ENCODE measurements at regions not wholly inside any gene's neighbourhood (a gene's known extent, or its start where the extent isn't known, plus 50 kb on each side); places are given as distances from the start of the nearest gene placed in this dataset.

- DNase-seq, result no peak
Measured at GRCh38 chr5:93926831-93927620, 185.6 kb upstream of the POU5F2 start.

- no peak for DNase-seq
Measured at GRCh38 chr5:93925321-93925720, 183.9 kb upstream of the POU5F2 start.

- no peak for DNase-seq
Measured at GRCh38 chr5:93924628-93925027, 183.2 kb upstream of the POU5F2 start.

- DNase-seq, result no peak
Measured at GRCh38 chr5:93922551-93922950, 181.2 kb upstream of the POU5F2 start.

- no peak for DNase-seq
Measured at GRCh38 chr5:93921001-93921400, 179.6 kb upstream of the POU5F2 start.

- DNase-seq, result no peak
Measured at GRCh38 chr5:93916872-93917271, 175.5 kb upstream of the POU5F2 start.

GRCh38 chr5:93915142-93915553 lies 173.7 kb upstream of the POU5F2 start:
- no peak for DNase-seq

GRCh38 chr5:93911609-93912008 lies 170.2 kb upstream of the POU5F2 start:
- DNase-seq, result no peak

- DNase-seq, result no peak
Measured at GRCh38 chr5:93909356-93909755, 168.0 kb upstream of the POU5F2 start.

- no peak for DNase-seq
Measured at GRCh38 chr5:93904917-93905316, 163.5 kb upstream of the POU5F2 start.

GRCh38 chr5:93902288-93902687 lies 160.9 kb upstream of the POU5F2 start:
- no peak for DNase-seq

GRCh38 chr5:93899026-93899600 lies 157.7 kb upstream of the POU5F2 start:
- no peak for DNase-seq

GRCh38 chr5:93894601-93895354 lies 153.4 kb upstream of the POU5F2 start:
- DNase-seq, result no peak

- DNase-seq, result no peak
Measured at GRCh38 chr5:93893075-93893474, 151.7 kb upstream of the POU5F2 start.

GRCh38 chr5:93892481-93892880 lies 151.1 kb upstream of the POU5F2 start:
- no peak for DNase-seq

- no peak for DNase-seq
Measured at GRCh38 chr5:93891491-93892480, 150.4 kb upstream of the POU5F2 start.

GRCh38 chr5:93890657-93891056 lies 149.3 kb upstream of the POU5F2 start:
- DNase-seq, result no peak

- DNase-seq, result no peak
Measured at GRCh38 chr5:93887678-93888077, 146.3 kb upstream of the POU5F2 start.

- DNase-seq, result no peak
Measured at GRCh38 chr5:93886917-93887361, 145.5 kb upstream of the POU5F2 start.

GRCh38 chr5:93886098-93886806 lies 144.9 kb upstream of the POU5F2 start:
- DNase-seq, result no peak

GRCh38 chr5:93884254-93884653 lies 142.9 kb upstream of the POU5F2 start:
- DNase-seq, result no peak

GRCh38 chr5:93883459-93883858 lies 142.1 kb upstream of the POU5F2 start:
- DNase-seq, result no peak

Measured in activated gamma-delta T cell (primary cell).